MM.1S (cell line): ENCODE measurements at regions not wholly inside any gene's neighbourhood (a gene's known extent, or its start where the extent isn't known, plus 50 kb on each side); places are given as distances from the start of the nearest gene placed in this dataset.

Source experiments
- EZH2 ChIP-seq: fragments of 300-600 bp; sonication (generic); optimal IDR thresholded peaks from 2 replicates; pipeline ENCODE3; 2017; ENCODE audit warnings: low read depth, mild to moderate bottlenecking, antibody characterized with exemption, low read length, mixed read lengths
- EZH2phosphoT487 ChIP-seq: fragments of 300-600 bp; sonication (generic); IDR thresholded peaks from 2 replicates; pipeline ENCODE4 v1.6.1; 2018; ENCODE audit warnings: antibody characterized with exemption, low read length
- TF ChIP-seq, protein P1 (sequence below): fragments of 300-600 bp; sonication (generic); IDR thresholded peaks from 2 replicates; pipeline ENCODE4 v1.5.1; 2016; ENCODE audit warnings: antibody characterized with exemption, low read length, mixed read lengths

GRCh38 chr4:130043732-130044160 is 947.8 kb downstream of the C4orf33 start:
- TF ChIP-seq EZH2 (no peak), EZH2phosphoT487 (no peak)
- TF ChIP-seq, protein P1, sequence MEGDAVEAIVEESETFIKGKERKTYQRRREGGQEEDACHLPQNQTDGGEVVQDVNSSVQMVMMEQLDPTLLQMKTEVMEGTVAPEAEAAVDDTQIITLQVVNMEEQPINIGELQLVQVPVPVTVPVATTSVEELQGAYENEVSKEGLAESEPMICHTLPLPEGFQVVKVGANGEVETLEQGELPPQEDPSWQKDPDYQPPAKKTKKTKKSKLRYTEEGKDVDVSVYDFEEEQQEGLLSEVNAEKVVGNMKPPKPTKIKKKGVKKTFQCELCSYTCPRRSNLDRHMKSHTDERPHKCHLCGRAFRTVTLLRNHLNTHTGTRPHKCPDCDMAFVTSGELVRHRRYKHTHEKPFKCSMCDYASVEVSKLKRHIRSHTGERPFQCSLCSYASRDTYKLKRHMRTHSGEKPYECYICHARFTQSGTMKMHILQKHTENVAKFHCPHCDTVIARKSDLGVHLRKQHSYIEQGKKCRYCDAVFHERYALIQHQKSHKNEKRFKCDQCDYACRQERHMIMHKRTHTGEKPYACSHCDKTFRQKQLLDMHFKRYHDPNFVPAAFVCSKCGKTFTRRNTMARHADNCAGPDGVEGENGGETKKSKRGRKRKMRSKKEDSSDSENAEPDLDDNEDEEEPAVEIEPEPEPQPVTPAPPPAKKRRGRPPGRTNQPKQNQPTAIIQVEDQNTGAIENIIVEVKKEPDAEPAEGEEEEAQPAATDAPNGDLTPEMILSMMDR = no peak
